HCEC 1CT (cell line): ENCODE measurements at regions not wholly inside any gene's neighbourhood (a gene's known extent, or its start where the extent isn't known, plus 50 kb on each side); places are given as distances from the start of the nearest gene placed in this dataset.
"Not testable (repeated sequence)": the region's sequence is repeated elsewhere in the genome, so short reads cannot be mapped to it uniquely, and the experiment has no call there.

ENCODE experiments used
- DNase-seq: peaks from one replicate; pipeline ENCODE4 v3.0.0-alpha.2; 2017

GRCh38 chr13:103618151-103618550 lies 551.9 kb upstream of the SLC10A2 start:
- DNase-seq: no peak

DNA sequence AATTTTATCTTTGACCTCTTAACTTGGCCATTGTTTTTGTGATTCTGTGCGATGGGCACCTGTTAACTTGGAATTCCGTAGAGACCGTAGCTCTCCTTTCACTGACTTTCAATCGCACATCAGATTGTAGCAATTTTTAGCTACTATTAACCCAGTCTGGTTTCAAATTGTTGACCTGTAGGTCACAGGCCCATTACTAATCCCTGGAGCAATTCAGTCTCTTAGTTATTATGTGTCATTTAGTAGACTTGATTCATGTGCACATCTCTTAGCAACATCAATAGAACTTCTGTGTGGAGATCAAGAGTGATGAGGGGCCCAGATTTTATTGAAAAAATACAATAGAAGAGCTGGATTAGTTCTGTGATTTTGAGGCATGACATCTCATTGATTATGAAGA lies 549.6 kb upstream of the SLC10A2 start:
- DNase-seq: no peak

GRCh38 chr13:103614761-103615160 lies 548.5 kb upstream of the SLC10A2 start:
- DNase-seq: no peak

GRCh38 chr13:103607995-103608394 lies 541.8 kb upstream of the SLC10A2 start:
- DNase-seq: no peak

DNA sequence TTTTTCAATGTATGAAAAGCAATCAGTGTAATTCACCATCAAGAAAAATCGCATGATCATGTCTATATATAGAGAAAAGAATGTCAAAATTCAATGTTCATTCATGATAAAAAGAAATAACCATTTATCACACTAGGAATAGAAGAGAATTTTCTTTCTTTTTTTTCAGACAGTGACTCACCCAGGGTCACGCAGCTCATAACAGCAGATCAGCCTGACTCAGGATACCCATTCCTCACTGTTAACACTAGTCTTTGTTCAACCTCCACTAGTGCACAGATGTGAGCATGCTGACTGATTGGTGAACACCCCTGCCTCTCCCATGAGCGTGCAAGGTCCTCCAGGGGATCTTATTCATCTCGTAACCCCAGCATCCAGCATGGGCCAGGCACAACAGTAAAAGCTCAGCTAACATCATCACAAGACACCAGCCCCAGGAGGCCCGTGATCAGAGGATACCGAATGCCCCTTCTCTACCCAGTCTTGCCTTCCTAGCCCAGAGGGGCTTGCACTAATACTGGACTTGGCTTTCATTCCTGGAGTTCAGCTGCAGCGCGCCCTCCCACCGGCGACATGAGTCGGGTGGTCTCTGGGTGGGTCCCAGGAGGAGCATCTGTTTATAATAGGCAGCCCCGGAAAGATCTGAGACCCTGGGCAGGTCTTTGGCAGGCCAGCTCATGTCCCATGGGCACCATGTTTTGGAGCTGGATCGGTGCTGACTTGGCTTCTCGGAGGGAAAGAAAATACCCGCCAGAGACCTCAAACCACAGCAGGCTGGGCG lies 539.5 kb upstream of the SLC10A2 start:
- DNase-seq: no peak

DNA sequence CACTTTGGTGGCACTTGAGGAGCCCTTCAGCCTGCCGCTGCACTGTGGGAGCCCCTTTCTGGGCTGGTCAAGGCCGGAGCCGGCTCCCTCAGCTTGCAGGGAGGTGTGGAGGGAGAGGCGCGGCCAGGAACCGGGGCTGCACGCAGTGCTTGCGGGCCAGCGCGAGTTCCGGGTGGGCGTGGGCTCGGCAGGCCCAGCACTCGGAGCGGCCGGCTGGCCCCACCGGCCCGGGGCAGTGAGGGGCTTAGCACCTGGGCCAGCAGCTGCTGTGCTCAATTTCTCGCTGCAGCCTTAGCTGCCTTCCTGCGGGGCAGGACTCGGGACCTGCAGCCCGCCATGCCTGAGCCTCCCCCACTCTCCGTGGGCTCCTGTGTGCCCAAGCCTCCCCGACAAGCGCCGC lies 533.7 kb upstream of the SLC10A2 start:
- DNase-seq: not testable (repeated sequence)

DNA sequence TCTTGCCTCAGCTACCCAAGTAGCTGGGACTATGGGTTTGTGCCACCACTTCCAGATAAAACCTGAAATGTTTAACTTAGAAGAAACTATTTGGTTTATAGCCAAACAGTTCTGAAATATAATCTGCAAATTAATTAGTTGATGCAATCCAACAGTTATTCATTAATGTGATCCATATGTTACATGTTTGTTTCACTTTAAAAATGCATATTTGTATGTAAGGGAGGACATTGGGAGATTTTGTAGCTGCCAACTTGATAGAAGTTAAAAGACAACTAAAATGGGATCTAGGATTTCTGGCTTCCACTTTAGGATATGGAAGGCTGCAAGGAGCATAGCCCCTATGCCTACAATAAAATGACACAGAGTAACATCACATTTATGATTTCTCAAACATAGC lies 532.5 kb upstream of the SLC10A2 start:
- DNase-seq: no peak

- DNase-seq: no peak
Measured at GRCh38 chr13:103573446-103573845, 507.2 kb upstream of the SLC10A2 start.

GRCh38 chr13:103568314-103568713 lies 502.1 kb upstream of the SLC10A2 start:
- no peak for DNase-seq

- DNase-seq: no peak
Measured at GRCh38 chr13:103557878-103558277, 491.7 kb upstream of the SLC10A2 start.

- DNase-seq: no peak
Measured at GRCh38 chr13:103556681-103557080, 490.5 kb upstream of the SLC10A2 start.

DNA sequence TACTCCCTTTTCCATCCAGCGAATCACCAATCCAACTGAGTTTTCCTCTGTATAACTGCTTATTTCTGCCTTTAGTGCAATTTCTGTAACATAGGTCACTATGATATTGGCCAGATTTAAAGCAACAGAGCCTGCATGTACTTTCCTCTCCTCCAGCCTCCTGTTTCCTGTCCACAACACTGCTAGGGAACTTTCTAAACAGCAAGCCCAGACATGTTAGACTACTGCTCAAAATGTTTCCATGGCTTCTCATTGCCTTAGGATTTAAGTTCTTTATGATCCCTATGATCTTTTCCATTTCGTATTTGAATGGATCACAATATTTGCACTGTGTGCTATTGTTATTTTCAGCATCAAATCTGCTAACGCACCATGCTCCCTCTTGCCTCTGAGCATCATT lies 481.7 kb upstream of the SLC10A2 start:
- no peak for DNase-seq

DNA sequence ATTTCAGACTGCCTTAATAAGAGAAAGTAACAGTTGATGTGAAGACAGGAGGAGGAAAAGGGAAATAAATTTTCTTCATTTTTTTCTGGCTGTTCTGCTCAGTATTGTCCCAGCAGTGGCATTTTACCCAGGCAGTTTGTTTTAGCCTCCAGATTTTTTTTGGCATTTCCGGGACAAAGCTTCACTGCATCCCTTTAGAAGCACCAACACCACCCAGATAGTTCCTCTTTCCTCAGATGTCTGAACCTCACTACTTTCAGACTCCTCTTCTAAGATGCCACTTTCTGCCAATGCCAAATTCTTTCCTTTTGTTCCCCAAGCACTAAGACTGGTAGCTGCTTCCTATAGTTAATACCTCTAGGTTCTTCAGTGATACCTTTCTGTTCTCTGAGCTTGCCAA lies 480.1 kb upstream of the SLC10A2 start:
- no peak for DNase-seq

GRCh38 chr13:103542648-103543047 lies 476.4 kb upstream of the SLC10A2 start:
- no peak for DNase-seq

DNA sequence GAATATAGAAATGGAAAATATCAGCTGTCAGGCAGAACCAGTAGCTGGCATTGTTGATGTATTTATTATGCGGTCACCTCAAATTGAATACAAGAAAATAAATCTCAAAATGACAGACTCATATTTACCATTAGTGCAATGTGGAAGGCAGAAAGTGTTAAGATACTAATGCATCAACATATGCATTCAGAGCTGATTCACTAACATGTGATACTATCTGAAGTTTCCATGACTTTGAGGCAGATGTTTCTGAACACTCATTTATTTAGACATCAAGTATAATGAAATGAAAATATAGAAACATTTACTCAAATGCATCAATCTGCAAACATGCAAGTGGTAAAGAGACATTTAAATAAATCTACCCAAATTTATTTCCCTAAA lies 474.2 kb upstream of the SLC10A2 start:
- no peak for DNase-seq

DNA sequence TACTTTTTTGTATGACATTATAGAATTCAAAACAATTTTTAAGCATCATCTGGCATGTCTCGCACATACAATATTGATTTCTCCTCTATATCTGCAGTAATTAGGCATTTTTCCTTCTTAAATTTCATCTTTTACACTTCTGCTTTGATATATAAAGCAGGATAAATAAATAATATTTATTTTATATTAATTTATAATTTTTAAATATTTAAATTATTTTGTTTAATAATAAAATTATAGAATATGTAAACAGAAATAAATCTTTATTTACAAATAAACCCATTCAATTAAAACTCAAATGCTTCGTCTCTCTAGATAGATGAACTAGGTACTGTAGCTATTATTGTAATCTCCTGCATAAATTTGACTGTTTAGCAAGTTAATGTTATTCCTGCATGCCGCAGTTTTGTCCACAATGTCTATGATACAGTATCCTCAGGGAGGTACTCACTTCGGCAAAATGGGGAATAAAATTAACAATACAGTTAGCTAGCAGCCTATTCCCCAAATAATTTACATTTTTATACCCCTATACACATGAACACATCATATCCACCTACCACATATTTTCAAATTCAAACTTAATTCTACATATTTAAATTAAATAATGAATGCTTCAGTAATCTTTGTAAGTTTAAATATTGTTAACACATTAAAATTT lies 473.6 kb upstream of the SLC10A2 start:
- no peak for DNase-seq

- no peak for DNase-seq
Measured at GRCh38 chr13:103539265-103539664, 473.0 kb upstream of the SLC10A2 start.

DNA sequence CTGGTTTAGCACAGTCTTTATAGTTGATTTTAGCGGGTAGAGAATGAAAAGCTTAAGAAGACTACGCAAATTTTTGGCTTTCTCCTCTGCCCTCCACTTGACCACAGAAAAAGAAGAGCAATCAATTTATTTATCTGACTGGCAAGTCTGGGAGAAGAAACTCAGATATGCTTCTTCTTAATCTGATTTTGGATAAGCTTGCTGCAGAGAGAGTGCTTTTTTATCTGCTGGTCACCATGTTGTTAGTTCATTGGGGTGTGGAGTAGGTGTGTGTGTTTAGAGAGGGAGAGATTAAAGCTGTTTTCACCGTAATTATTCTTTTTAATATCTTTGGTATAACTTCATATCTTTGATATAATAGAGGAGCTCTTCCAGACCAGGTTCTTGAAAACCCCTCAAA lies 471.4 kb upstream of the SLC10A2 start:
- no peak for DNase-seq

DNA sequence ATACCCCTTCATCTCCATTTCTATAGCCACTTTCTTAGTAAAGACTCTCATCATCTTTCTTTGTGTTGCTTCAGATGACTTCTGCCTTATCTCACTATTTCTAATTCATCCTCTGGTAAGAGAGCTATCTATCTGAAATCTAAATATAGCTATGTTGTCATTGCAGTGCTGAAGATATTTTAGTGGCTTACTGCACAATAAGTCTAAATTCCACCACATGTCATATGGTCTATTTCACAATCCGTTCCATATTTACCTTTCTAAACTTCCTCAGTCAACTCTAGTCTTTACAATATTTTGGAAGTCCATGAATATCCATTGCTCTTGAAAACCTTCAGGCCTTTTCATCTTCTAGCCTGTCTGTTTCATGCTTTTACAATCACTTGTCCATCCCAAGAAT lies 465.1 kb upstream of the SLC10A2 start:
- DNase-seq: no peak

- no peak for DNase-seq
Measured at GRCh38 chr13:103528437-103528836, 462.2 kb upstream of the SLC10A2 start.

GRCh38 chr13:103525530-103525929 lies 459.3 kb upstream of the SLC10A2 start:
- no peak for DNase-seq

GRCh38 chr13:103523858-103524257 lies 457.6 kb upstream of the SLC10A2 start:
- no peak for DNase-seq

- no peak for DNase-seq
Measured at GRCh38 chr13:103521532-103521931, 455.3 kb upstream of the SLC10A2 start.

DNA sequence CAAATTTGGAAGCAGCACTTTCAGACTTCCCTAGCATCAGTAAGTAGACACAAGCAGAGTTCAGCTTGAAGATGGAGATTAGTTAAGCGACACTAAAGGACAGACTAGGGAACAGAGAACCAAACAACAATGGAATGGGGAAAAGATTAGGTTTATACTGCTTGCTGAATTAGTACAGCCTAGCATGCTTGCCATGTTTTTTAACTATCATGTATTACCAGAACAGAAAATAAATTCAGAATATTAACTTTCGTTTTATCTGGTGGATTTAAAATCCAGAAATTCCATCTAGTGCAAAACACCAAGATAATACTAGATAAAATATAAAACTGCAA lies 451.5 kb upstream of the SLC10A2 start:
- no peak for DNase-seq
